ENCODE measurements at regions not wholly inside any gene's neighbourhood (a gene's known extent, or its start where the extent isn't known, plus 50 kb on each side); places are given as distances from the start of the nearest gene placed in this dataset.

- TF ChIP-seq CTCF (IDR thresholded peaks at IDR 0.05; ENCODE audit: insufficient read depth, low read length, poor library complexity, severe bottlenecking) (no peak), EZH2phosphoT487 (conservative IDR thresholded peaks at IDR 0.05; ENCODE audit: low read length) (no peak)
Observed at GRCh38 chr3:159416856-159417255, 571.8 kb upstream of the IL12A start.

Data from SU-DHL-6 (cell line).